HL-60 (cell line): ENCODE measurements at regions not wholly inside any gene's neighbourhood (a gene's known extent, or its start where the extent isn't known, plus 50 kb on each side); places are given as distances from the start of the nearest gene placed in this dataset.

Experiments
- CTCF ChIP-seq: IDR thresholded peaks from one replicate; pipeline ENCODE4 v1.5.1; 2011; ENCODE audit warnings: low read length, control low read depth, inconsistent platforms; ENCODE audit not compliant: insufficient read depth
- GABPA ChIP-seq: IDR thresholded peaks from 2 replicates; pipeline ENCODE4 v1.6.1; 2012; ENCODE audit warnings: low read depth
- POLR2AphosphoS5 ChIP-seq: IDR thresholded peaks from 2 replicates; pipeline ENCODE4 v1.6.1; 2012; ENCODE audit warnings: low read depth
- REST ChIP-seq: IDR thresholded peaks from 2 replicates; pipeline ENCODE4 v1.6.1; 2012; ENCODE audit warnings: low read depth; ENCODE audit not compliant: insufficient replicate concordance

- TF ChIP-seq CTCF (no peak), POLR2AphosphoS5 (no peak), GABPA (no peak), REST (no peak)
These were observed 80.9 kb upstream of the ABCB5 start for GRCh38 chr7:20534543-20534942.
